ENCODE measurements at regions not wholly inside any gene's neighbourhood (a gene's known extent, or its start where the extent isn't known, plus 50 kb on each side); places are given as distances from the start of the nearest gene placed in this dataset.

DNA sequence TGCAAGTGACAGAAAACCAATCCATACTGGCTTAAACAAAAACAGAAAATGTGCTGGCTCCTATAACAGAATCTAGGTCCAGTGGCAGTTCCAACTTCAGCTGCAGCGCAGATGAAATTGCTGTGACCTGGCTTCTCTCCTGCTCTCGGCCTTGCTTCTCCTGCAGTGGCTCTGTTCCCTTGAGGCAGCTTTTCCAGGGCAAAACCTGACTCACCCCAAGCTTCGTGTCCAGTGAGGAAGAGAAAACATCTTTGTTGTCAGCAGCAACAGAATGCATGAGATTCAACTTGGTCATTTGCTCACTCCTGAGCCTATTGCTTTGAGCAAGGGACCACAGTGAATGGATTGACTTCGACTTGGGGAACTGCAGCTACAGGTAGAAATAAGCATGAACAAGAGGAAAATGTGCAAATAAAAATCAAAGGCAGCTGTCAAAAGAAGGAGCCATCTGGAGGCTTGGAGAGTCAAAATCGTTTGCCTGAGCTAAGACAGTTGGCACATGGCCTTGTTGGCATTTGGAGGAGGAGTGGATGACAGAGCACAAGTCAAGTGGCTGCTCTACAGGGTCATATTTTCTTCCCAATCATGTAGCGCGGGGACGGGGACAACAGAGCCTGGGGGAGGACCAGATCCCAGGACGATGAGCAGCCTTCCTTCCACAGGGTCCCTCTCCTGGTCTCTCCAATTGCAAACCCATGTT lies 523.4 kb downstream of the FGF9 start:
- Histone ChIP-seq H3K36me3 (no peaks in the 10 kb centered on the region), H3K27ac (no peak overlapping the region), H3K4me3 (no peak overlapping the region), H3K4me1 (peaks cover 0 to 17% (median 8%) of the 10 kb centered on the region in 4 donors), H3K9me3 (no peaks in the 10 kb centered on the region), H3K27me3 (no peaks in the 10 kb centered on the region)
- intact Hi-C loops (cut with DNase I; ENCODE audit: low total_unique reads) = no loop called here
- TF ChIP-seq POLR2A (IDR thresholded peaks at IDR 0.05) = no peak
- no peak for TF ChIP-seq CTCF (IDR thresholded peaks at IDR 0.05)
- TF ChIP-seq POLR2AphosphoS5 (IDR thresholded peaks at IDR 0.05) = no peak
- no peak for TF ChIP-seq EP300 (IDR thresholded peaks at IDR 0.05)
- no peak for DNase-seq
- WGBS, 5 donors = 79 to 87% (median 79%) methylated on average over 9 of the region's 9 CpGs

- H3K36me3 ChIP-seq = no peaks in the 10 kb centered on the region
- H3K27ac ChIP-seq = no peak overlapping the region
- H3K4me3 ChIP-seq = no peak overlapping the region
- intact Hi-C loops (cut with DNase I; ENCODE audit: low total_unique reads) = no loop called here
- no peak for DNase-seq
- H3K27me3 ChIP-seq = no peaks in the 10 kb centered on the region
- H3K4me1 ChIP-seq = peaks cover 0 to 17% (median 8%) of the 10 kb centered on the region in 4 donors
- WGBS, 5 donors = 88 to 97% (median 91%) methylated on average over 5 of the region's 5 CpGs
- no peaks in the 10 kb centered on the region for H3K9me3 ChIP-seq
- TF ChIP-seq EP300 (IDR thresholded peaks at IDR 0.05) = no peak
- no peak for TF ChIP-seq CTCF (IDR thresholded peaks at IDR 0.05)
- no peak for TF ChIP-seq POLR2A (IDR thresholded peaks at IDR 0.05)
- TF ChIP-seq POLR2AphosphoS5 (IDR thresholded peaks at IDR 0.05) = no peak
These were observed 524.9 kb downstream of the FGF9 start for GRCh38 chr13:22195726-22196125.

DNA sequence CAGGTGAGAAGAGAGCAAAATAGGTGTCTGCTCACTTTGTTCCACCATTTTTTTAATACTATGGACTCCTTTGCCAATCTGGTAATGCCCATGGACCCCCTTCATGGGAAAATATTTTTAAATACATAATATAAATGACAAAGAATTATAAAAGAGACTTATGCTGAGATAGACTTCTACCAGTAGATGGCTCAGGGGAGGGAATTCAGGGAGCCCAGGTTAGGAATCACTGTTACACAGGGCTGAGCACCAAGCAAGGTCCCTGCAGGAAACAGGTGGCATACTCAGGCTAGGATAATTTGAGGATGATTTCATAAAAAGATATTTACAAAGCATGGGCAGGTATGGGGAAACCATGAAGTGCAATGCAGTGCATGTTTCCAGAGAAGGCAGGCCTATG lies 525.9 kb downstream of the FGF9 start:
- Histone ChIP-seq H3K9me3 (no peaks in the 10 kb centered on the region), H3K36me3 (no peaks in the 10 kb centered on the region), H3K4me3 (no peak overlapping the region), H3K27me3 (no peaks in the 10 kb centered on the region), H3K27ac (no peak overlapping the region), H3K4me1 (peaks cover 0 to 17% (median 8%) of the 10 kb centered on the region in 4 donors)
- peak in 1 of 2 donors; percentile 22 for DNase-seq
- intact Hi-C loops (cut with DNase I; ENCODE audit: low total_unique reads) = no loop called here
- TF ChIP-seq EP300 (IDR thresholded peaks at IDR 0.05) (no peak), POLR2A (IDR thresholded peaks at IDR 0.05) (no peak), POLR2AphosphoS5 (IDR thresholded peaks at IDR 0.05) (no peak), CTCF (IDR thresholded peaks at IDR 0.05) (no peak)

GRCh38 chr13:22198001-22198400 lies 527.1 kb downstream of the FGF9 start:
- WGBS, 5 donors = 14 to 32% (median 18%) methylated on average over 4 of the region's 4 CpGs
- TF ChIP-seq POLR2AphosphoS5 (IDR thresholded peaks at IDR 0.05) (no peak), EP300 (IDR thresholded peaks at IDR 0.05) (no peak), POLR2A (IDR thresholded peaks at IDR 0.05) (no peak), CTCF (IDR thresholded peaks at IDR 0.05) (no peak)
- H3K4me3 ChIP-seq = no peak overlapping the region

More at GRCh38 chr13:22198001-22198400, 527.1 kb downstream of the FGF9 start:
- Histone ChIP-seq H3K27me3 (no peaks in the 10 kb centered on the region), H3K27ac (no peak overlapping the region), H3K9me3 (no peaks in the 10 kb centered on the region), H3K4me1 (peaks cover 0 to 17% (median 8%) of the 10 kb centered on the region in 4 donors), H3K36me3 (no peaks in the 10 kb centered on the region)
- DNase-seq = peak; percentile 34 to 53
- intact Hi-C loops (cut with DNase I; ENCODE audit: low total_unique reads) = no loop called here
